Left lung (tissue), 4 donors: ENCODE measurements at regions not wholly inside any gene's neighbourhood (a gene's known extent, or its start where the extent isn't known, plus 50 kb on each side); places are given as distances from the start of the nearest gene placed in this dataset.
"Not testable (repeated sequence)": the region's sequence is repeated elsewhere in the genome, so short reads cannot be mapped to it uniquely, and the experiment has no call there.

ENCODE experiments used
- ATAC-seq: fragments of 200-7000 bp; cut with Tn5 transposase; one replicate; pipeline ENCODE4 v1.9.1; 2020; ENCODE audit warnings: moderate library complexity
- DNase-seq, 4 donors: peaks; one replicate each; pipeline ENCODE4 v3.0.0-alpha.2; 2013 to 2020
- H3K27ac ChIP-seq, 2 donors: fragments of 200-600 bp; sonication (generic) in 1 of 2; one replicate each; pipeline versions ENCODE4 v1.5.0 to v1.8.0; 2020 to 2021
- H3K27me3 ChIP-seq, 2 donors: fragments of 200-600 bp; sonication (generic) in 1 of 2; one replicate each; pipeline versions ENCODE4 v1.5.0 to v1.8.0; 2020 to 2021
- H3K36me3 ChIP-seq, 2 donors: fragments of 200-600 bp; sonication (generic) in 1 of 2; one replicate each; pipeline versions ENCODE4 v1.5.0 to v1.8.0; 2020 to 2021
- H3K4me1 ChIP-seq, 2 donors: fragments of 200-600 bp; one replicate each; pipeline ENCODE4 v1.8.0; 2021
- H3K4me3 ChIP-seq, 2 donors: fragments of 200-600 bp; sonication (generic) in 1 of 2; one replicate each; pipeline versions ENCODE4 v1.5.0 to v1.8.0; 2020 to 2021; ENCODE audit warnings: mild to moderate bottlenecking in 1 of 2
- H3K9me3 ChIP-seq, 2 donors: fragments of 200-600 bp; sonication (generic) in 1 of 2; one replicate each; pipeline versions ENCODE4 v1.5.0 to v1.8.0; 2020 to 2021
- CTCF ChIP-seq, 2 donors: fragments of 200-600 bp; sonication (generic) in 1 of 2; IDR thresholded peaks; one replicate each; pipeline versions ENCODE4 v1.5.0 to v1.8.0; 2021; ENCODE audit warnings: antibody characterized with exemption in 2 of 2
- intact Hi-C, 2 donors: fragments of 100-400 bp; cut with DNase I; formaldehyde crosslinking; loops; one replicate each; pipeline versions ENCODE4 v1.11.2 to v1.14.2; 2022
- donor health status: DM: no; HTN: yes; CAD: no.
- donor health status: DM: no; HTN: no; CAD: no.

GRCh38 chr6:14241255-14242070, 123.9 kb downstream of the CD83 start:
- Histone ChIP-seq H3K27me3 (no peaks in the 10 kb centered on the region), H3K36me3 (no peaks in the 10 kb centered on the region), H3K4me1 (peaks cover 0 to 7% of the 10 kb centered on the region in 2 donors), H3K27ac (no peak overlapping the region), H3K4me3 (no peak overlapping the region), H3K9me3 (peaks cover 0 to 3% of the 10 kb centered on the region in 2 donors)
- ATAC-seq (no peak), DNase-seq (no peak)
- intact Hi-C loops, result no loop called here
- no peak for TF ChIP-seq CTCF (IDR thresholded peaks at IDR 0.05)

- intact Hi-C loops, H3K36me3 ChIP-seq, H3K4me1 ChIP-seq, ATAC-seq, H3K9me3 ChIP-seq, H3K27ac ChIP-seq, DNase-seq, H3K4me3 ChIP-seq, H3K27me3 ChIP-seq: not testable (repeated sequence)
Measured at GRCh38 chr6:14242912-14243311, 125.3 kb downstream of the CD83 start.

- Histone ChIP-seq H3K9me3 (peaks cover 0 to 3% of the 10 kb centered on the region in 2 donors), H3K36me3 (no peaks in the 10 kb centered on the region), H3K4me1 (peaks cover 0 to 7% of the 10 kb centered on the region in 2 donors), H3K27ac (no peak overlapping the region), H3K27me3 (no peaks in the 10 kb centered on the region), H3K4me3 (no peak overlapping the region)
- intact Hi-C loops, result no loop called here
- no peak for DNase-seq
- no peak for TF ChIP-seq CTCF (IDR thresholded peaks at IDR 0.05)
- no peak for ATAC-seq
Measured at GRCh38 chr6:14243597-14243996, 126.0 kb downstream of the CD83 start.

GRCh38 chr6:14246876-14247275, 129.3 kb downstream of the CD83 start:
- Histone ChIP-seq H3K27me3 (no peaks in the 10 kb centered on the region), H3K36me3 (no peaks in the 10 kb centered on the region), H3K4me1 (no peaks in the 10 kb centered on the region), H3K4me3 (no peak overlapping the region), H3K27ac (no peak overlapping the region), H3K9me3 (no peaks in the 10 kb centered on the region)
- intact Hi-C loops, result no loop called here
- TF ChIP-seq CTCF (IDR thresholded peaks at IDR 0.05), result no peak
- DNase-seq (no peak), ATAC-seq (no peak)

- H3K4me3 ChIP-seq, result no peak overlapping the region
- ATAC-seq (no peak), DNase-seq (no peak)
- H3K27ac ChIP-seq, result no peak overlapping the region
- no peaks in the 10 kb centered on the region for H3K27me3 ChIP-seq
- intact Hi-C loops, result no loop called here
- H3K9me3 ChIP-seq, result no peaks in the 10 kb centered on the region
- no peak for TF ChIP-seq CTCF (IDR thresholded peaks at IDR 0.05)
- H3K36me3 ChIP-seq, result no peaks in the 10 kb centered on the region
- H3K4me1 ChIP-seq, result no peaks in the 10 kb centered on the region
Measured at GRCh38 chr6:14250573-14250972, 133.0 kb downstream of the CD83 start.
